ENCODE measurements at regions not wholly inside any gene's neighbourhood (a gene's known extent, or its start where the extent isn't known, plus 50 kb on each side); places are given as distances from the start of the nearest gene placed in this dataset.

GRCh38 chr15:95970326-95970725 is 360.2 kb upstream of the NR2F2 start:
- TF ChIP-seq YY1 (IDR thresholded peaks at IDR 0.05; ENCODE audit: insufficient read depth, insufficient read length) = no peak
- TF ChIP-seq ZNF274 (IDR thresholded peaks at IDR 0.05; ENCODE audit: low read depth, low read length) = no peak
- TF ChIP-seq SUZ12 (IDR thresholded peaks at IDR 0.05; ENCODE audit: extremely low read depth, insufficient read depth, insufficient read length) = no peak
